NCI-H2196 (cell line): ENCODE measurements at regions not wholly inside any gene's neighbourhood (a gene's known extent, or its start where the extent isn't known, plus 50 kb on each side); places are given as distances from the start of the nearest gene placed in this dataset.
"Not testable (repeated sequence)": the region's sequence is repeated elsewhere in the genome, so short reads cannot be mapped to it uniquely, and the experiment has no call there.

Experiments
- DNase-seq: peaks from one replicate; lab custom pipeline; 2025; ENCODE audit not compliant: unreplicated experiment; lab: John Stamatoyannopoulos, UW

- DNase-seq, result no peak
Measured at GRCh38 chr15:37397266-37398022, 297.1 kb upstream of the MEIS2 start.

- no peak for DNase-seq
Measured at GRCh38 chr15:37416103-37416502, 315.8 kb upstream of the MEIS2 start.

- no peak for DNase-seq
Measured at GRCh38 chr15:37425541-37425940, 325.2 kb upstream of the MEIS2 start.

DNA sequence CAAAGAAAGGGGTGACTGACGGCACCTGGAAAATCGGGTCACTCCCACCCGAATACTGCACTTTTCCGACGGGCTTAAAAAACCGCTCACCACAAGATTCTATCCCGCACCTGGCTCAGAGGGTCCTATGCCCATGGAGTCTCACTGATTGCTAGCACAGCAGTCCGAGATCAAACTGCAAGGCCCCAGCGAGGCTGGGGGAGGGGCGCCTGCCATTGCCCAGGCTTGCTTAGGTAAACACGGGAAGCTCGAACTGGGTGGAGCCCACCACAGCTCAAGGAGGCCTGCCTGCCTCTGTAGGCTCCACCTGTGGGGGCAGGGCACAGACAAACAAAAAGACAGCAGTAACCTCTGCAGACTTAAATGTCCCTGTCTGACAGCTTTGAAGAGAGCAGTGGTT is 327.0 kb upstream of the MEIS2 start:
- not testable (repeated sequence) for DNase-seq

DNA sequence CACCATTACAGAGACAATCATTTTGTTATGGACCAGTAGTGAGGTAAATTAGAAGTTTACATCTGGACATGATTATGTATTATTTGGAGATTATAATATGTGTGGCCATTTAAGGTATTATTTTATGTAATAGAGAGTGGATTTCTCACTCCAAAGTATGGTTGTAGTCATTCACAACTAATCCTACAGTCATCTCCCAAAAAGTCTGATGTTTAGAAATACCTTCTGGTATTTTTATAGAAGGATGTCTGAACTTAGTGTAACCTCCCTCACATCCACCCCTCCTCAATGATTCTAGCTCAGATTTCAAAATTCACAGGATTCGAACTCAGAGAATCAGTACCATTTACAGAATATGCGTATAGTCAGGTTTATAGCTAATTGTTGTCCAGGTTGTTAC is 346.6 kb upstream of the MEIS2 start:
- no peak for DNase-seq

DNA sequence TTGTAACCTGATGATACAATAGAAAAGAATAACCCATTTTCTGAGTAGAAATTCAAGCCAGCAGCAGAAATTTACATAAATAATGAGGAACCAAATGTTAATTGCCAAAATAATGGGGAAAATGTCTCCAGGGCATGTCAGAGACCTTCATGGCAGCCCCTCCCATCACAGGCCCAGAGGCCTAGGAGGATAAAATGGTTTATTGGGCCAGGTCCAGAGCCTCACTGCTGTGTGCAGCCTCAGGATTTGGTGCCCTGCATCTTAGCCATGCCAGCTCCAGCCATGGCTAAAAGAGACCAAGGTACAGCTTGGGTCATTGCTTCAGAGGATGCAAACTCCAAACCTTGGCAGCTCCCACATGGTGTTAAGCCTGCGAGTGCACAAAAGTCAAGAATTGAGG is 352.1 kb upstream of the MEIS2 start:
- no peak for DNase-seq

DNA sequence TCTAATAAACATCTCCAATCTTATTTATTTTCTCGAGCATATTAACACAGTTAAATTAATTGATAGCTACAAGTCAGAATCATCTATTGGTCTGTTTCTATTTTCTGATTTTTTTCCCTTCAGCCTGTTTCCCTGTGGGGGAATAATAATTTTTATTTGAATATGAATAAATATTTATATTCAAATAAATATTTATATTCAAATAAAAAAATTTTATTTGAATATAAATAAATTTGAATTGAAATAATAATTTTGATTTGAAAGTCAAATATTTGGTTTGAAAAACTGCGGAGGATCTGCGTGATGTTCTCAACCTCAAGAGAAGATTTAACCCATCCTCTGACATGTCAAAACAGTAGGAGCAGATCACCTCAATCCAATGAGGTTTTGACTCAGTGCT is 380.1 kb upstream of the MEIS2 start:
- DNase-seq, result no peak

GRCh38 chr15:37481126-37481525 is 380.8 kb upstream of the MEIS2 start:
- no peak for DNase-seq

DNA sequence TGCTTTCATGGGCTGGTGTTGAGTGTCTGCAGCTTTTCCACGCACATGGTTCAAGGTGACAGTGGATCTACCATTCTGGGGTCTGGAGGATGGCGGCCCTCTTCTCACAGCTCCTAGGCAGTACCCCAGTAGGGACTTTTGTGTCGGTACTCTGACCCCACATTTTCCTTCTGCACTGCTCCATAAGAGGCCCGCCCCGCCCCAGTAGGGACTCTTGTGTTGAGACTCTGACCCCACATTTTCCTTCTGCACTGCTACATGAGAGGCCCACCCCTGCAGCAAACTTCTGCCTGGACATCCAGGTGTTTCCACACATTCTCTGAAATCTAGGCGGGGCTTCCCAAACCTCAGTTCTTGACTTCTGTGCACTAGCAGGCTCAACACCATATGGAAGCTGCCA is 383.4 kb upstream of the MEIS2 start:
- no peak for DNase-seq

GRCh38 chr15:37485056-37485455 is 384.7 kb upstream of the MEIS2 start:
- no peak for DNase-seq

GRCh38 chr15:37490707-37491106 is 390.4 kb upstream of the MEIS2 start:
- DNase-seq, result no peak

- no peak for DNase-seq
Measured at GRCh38 chr15:37516621-37517020, 416.3 kb upstream of the MEIS2 start.

DNA sequence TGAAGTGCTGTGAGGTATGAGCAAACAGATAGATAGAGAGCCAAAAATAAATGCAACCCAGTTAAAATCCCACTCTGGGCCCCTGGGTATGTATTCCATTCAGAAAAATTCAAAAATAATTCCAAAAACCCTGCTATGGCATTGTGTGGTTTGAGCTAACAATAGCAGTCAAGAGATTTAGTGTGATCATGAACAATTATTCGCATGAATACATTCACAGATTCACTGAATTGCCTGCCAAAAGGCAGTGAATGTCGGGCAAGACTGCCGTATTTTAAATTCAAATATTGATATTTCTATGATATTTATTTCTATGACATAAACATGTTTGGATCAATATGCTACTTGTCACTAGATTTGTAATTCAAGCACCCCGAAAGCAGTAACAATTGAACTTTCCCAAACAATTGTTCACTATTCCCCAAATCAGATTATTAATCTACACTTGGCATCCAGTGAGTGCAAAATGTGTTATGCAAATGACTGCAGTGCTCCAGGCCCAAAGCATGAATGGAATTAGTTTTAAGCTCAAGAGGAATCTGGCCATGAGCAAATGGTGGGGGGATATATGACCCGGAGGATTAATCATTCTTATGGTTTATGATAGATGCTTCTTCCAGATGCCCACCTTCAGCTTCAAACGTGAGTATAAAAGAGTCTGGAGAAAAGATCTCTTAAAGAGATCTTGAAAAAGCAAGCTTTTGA is 417.0 kb upstream of the MEIS2 start:
- no peak for DNase-seq

GRCh38 chr15:37518436-37518835 is 416.0 kb upstream of the TMCO5A start:
- DNase-seq, result no peak

- no peak for DNase-seq
Measured at GRCh38 chr15:37520026-37520425, 414.4 kb upstream of the TMCO5A start.

GRCh38 chr15:37520882-37521281 is 413.6 kb upstream of the TMCO5A start:
- no peak for DNase-seq

DNA sequence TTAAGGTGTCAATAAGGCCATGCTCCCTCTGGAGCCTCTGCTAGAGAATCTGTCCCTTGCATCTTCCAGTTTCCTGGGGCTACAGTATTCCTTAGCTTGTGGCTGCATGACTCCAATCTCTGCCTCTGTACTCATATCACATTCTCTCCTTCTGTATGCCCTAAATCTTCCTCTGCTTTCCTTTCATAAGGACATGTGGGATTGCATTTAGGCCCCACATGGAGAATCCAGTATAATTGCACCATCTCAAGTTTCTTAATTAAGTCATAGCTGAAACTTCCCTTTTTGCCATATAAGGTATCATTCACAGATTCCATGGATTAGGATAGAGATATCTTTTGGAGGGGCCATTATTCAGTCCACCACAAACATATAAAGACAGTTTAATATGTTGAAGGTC is 409.8 kb upstream of the TMCO5A start:
- no peak for DNase-seq

DNA sequence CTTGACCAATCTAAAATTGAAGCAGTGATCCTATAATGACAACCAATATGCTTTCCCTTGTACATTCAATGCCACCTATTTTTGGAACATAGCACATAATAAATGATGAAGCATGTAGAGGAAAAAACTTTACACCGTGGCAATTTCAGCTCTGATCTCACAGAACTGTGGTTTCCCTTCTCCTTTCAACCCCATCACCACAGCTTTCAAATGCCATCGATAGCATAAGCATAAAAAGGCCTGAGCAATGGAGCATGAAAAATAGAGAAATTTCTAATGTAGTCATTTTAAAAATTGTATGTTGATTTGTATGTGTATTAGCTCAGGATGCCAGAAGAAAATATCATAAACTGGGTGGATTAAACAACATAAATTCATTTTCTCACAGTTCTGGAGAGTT is 406.0 kb upstream of the TMCO5A start:
- no peak for DNase-seq

GRCh38 chr15:37536967-37537605 is 397.4 kb upstream of the TMCO5A start:
- DNase-seq, result no peak

DNA sequence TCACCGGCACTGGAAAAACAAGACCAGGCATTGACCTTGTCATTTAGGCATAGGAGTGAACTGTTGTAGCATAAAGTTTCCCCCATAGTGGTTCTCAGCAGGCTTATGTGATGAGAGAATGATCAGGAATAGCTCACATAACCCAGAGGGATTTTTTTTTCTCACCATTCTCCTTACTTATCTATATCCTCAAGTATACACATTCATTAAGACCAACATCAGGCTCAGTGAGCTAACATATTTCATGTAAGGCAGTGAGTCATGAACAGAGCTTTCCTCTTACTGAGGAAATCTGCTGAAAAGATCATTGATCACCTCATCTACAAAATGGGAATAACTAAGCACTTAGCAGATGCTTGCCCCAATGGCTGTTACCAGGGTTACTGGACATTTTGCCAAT is 396.6 kb upstream of the TMCO5A start:
- DNase-seq, result no peak

GRCh38 chr15:37548116-37548515 is 386.3 kb upstream of the TMCO5A start:
- no peak for DNase-seq

- DNase-seq, result no peak
Measured at GRCh38 chr15:37550360-37551024, 383.9 kb upstream of the TMCO5A start.
